OCI-LY7 (cell line): ENCODE measurements at regions not wholly inside any gene's neighbourhood (a gene's known extent, or its start where the extent isn't known, plus 50 kb on each side); places are given as distances from the start of the nearest gene placed in this dataset.

Experiments
- BruUV-seq: library from RNA; stranded (reverse); fragments of 400-500 nt; replicated peaks from 2 replicates; lab custom pipeline; 2021; lab: Mats Ljungman, UMichigan
- CTCF ChIA-PET: fragments of 300-600 bp; sonication (Branson Sonifier 250); formaldehyde crosslinking; loops from one replicate; lab custom pipeline; 2022; ENCODE audit warnings: antibody characterized with exemption; ENCODE audit not compliant: unreplicated experiment; lab: Charles Lee
- POLR2A ChIA-PET: fragments of 300-600 bp; sonication (Branson Sonifier 250); formaldehyde crosslinking; loops from one replicate; lab custom pipeline; 2022; ENCODE audit warnings: antibody characterized with exemption; lab: Charles Lee
- DNase-seq: peaks from one replicate; pipeline ENCODE4 v3.0.0-alpha.2; 2015; ENCODE audit warnings: low spot score
- H2AFZ ChIP-seq: fragments of 200-600 bp; sonication (generic), shearing (Covaris generic); 2 replicates; pipeline ENCODE4 v1.6.1; 2014; ENCODE audit warnings: mild to moderate bottlenecking, antibody characterized with exemption, low read length, moderate library complexity
- H3K27ac ChIP-seq: fragments of 200-600 bp; sonication (generic); 2 replicates; pipeline ENCODE4 v1.5.1; 2014; ENCODE audit warnings: mixed run types, low read depth, mild to moderate bottlenecking, moderate library complexity, low read length, inconsistent platforms; ENCODE audit not compliant: poor library complexity, severe bottlenecking
- H3K36me3 ChIP-seq: fragments of 200-600 bp; sonication (generic); 2 replicates; pipeline ENCODE4 v1.6.1; 2014; ENCODE audit warnings: mild to moderate bottlenecking, antibody characterized with exemption, low read length, moderate library complexity, mixed read lengths; ENCODE audit not compliant: insufficient read depth
- H3K4me1 ChIP-seq: fragments of 200-600 bp; sonication (generic); 2 replicates; pipeline ENCODE4 v1.5.1; 2014; ENCODE audit warnings: mild to moderate bottlenecking, low read length; ENCODE audit not compliant: insufficient read depth, poor library complexity, severe bottlenecking
- H3K4me2 ChIP-seq: fragments of 200-600 bp; sonication (generic); 2 replicates; pipeline ENCODE4 v1.6.1; 2014; ENCODE audit warnings: mild to moderate bottlenecking, low read length
- H3K4me3 ChIP-seq: fragments of 200-600 bp; sonication (generic); 2 replicates; pipeline ENCODE4 v1.5.1; 2014; ENCODE audit warnings: mild to moderate bottlenecking, low read depth, low read length; ENCODE audit not compliant: poor library complexity, severe bottlenecking
- H3K79me2 ChIP-seq: fragments of 200-600 bp; sonication (generic); 2 replicates; pipeline ENCODE4 v1.6.1; 2016; ENCODE audit warnings: low read depth, mild to moderate bottlenecking, low read length, moderate library complexity, mixed read lengths; ENCODE audit not compliant: insufficient read depth
- H3K9me2 ChIP-seq: fragments of 200-600 bp; sonication (generic); 2 replicates; pipeline ENCODE4 v1.6.1; 2016; ENCODE audit warnings: mild to moderate bottlenecking, low read length, mixed read lengths; ENCODE audit not compliant: insufficient read depth
- H3K9me3 ChIP-seq: fragments of 200-600 bp; sonication (generic); 2 replicates; pipeline ENCODE4 v1.6.1; 2014; ENCODE audit warnings: mild to moderate bottlenecking, mixed run types, low read length, mixed read lengths
- H4K20me1 ChIP-seq: fragments of 200-600 bp; sonication (generic); 2 replicates; pipeline ENCODE4 v1.6.1; 2014; ENCODE audit warnings: mild to moderate bottlenecking, antibody characterized with exemption, low read length, moderate library complexity, mixed read lengths; ENCODE audit not compliant: insufficient read depth
- EZH2phosphoT487 ChIP-seq: fragments of 200-600 bp; sonication (generic); IDR thresholded peaks from 2 replicates; pipeline ENCODE4 v1.6.1; 2018; ENCODE audit warnings: low read depth, borderline replicate concordance, mild to moderate bottlenecking, mixed run types, antibody characterized with exemption, low read length, moderate library complexity, mixed read lengths
- intact Hi-C: fragments of 100-400 bp; cut with micrococcal nuclease; formaldehyde crosslinking; loops from one replicate; pipeline ENCODE4 v1.10.0; 2022; ENCODE audit not compliant: unreplicated experiment
- TF ChIP-seq, protein P1 (sequence below): fragments of 200-600 bp; sonication (generic); conservative IDR thresholded peaks from 2 replicates; pipeline ENCODE4 v1.5.1; 2014; ENCODE audit warnings: mild to moderate bottlenecking, antibody characterized with exemption, low read length, moderate library complexity, mixed read lengths

DNA sequence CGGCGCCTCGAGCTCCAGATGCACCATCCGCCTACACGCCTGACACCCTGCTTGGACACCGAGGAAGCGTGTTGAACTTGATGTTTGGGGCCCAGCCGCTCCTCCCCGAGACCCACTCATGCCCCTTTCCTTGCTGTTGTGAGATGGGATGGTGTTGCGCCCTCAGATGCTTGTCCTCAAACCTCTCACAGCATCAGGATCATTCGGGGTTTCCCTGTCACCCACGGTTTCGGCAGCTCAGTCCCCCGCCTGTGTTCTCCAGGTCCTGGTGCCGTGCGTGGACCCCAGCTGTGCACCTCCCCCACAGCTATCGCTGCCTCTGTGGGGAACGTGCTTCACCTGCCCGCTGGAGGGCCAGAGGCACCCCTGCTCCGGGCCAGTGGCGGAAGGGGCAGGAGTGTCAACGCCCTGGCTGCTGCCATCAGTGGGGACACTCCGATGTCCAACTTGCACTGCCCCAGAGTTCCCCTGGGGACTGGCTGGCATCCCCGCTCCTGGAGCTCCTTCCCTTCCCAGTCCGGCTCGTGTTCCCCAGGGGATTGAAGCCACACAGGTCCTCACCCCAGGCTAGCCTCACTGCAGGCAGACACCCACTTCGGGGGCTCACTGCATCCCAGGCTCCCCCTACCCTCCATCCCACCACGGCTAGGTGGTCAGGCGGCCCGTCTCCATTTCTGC is 82.3 kb upstream of the ADRA2C start:
- H3K79me2 ChIP-seq: no peaks in the 10 kb centered on the region
- no peak for DNase-seq
- ChIA-PET CTCF (no interaction called here), POLR2A (no interaction called here)
- no TSS peak for BruUV-seq
- no peak overlapping the region for H3K4me2 ChIP-seq
- H4K20me1 ChIP-seq: no peaks in the 10 kb centered on the region
- no peaks in the 10 kb centered on the region for H3K36me3 ChIP-seq
- intact Hi-C loops: no loop called here
- H3K27ac ChIP-seq: no peak overlapping the region
- peaks cover 20% of the 10 kb centered on the region for H3K4me1 ChIP-seq
- H2AFZ ChIP-seq: no peak overlapping the region
- H3K4me3 ChIP-seq: no peak overlapping the region
- H3K9me3 ChIP-seq: no peaks in the 10 kb centered on the region
- TF ChIP-seq, protein P1, sequence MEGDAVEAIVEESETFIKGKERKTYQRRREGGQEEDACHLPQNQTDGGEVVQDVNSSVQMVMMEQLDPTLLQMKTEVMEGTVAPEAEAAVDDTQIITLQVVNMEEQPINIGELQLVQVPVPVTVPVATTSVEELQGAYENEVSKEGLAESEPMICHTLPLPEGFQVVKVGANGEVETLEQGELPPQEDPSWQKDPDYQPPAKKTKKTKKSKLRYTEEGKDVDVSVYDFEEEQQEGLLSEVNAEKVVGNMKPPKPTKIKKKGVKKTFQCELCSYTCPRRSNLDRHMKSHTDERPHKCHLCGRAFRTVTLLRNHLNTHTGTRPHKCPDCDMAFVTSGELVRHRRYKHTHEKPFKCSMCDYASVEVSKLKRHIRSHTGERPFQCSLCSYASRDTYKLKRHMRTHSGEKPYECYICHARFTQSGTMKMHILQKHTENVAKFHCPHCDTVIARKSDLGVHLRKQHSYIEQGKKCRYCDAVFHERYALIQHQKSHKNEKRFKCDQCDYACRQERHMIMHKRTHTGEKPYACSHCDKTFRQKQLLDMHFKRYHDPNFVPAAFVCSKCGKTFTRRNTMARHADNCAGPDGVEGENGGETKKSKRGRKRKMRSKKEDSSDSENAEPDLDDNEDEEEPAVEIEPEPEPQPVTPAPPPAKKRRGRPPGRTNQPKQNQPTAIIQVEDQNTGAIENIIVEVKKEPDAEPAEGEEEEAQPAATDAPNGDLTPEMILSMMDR: no peak
- no peak for TF ChIP-seq EZH2phosphoT487
- no peaks in the 10 kb centered on the region for H3K9me2 ChIP-seq

DNA sequence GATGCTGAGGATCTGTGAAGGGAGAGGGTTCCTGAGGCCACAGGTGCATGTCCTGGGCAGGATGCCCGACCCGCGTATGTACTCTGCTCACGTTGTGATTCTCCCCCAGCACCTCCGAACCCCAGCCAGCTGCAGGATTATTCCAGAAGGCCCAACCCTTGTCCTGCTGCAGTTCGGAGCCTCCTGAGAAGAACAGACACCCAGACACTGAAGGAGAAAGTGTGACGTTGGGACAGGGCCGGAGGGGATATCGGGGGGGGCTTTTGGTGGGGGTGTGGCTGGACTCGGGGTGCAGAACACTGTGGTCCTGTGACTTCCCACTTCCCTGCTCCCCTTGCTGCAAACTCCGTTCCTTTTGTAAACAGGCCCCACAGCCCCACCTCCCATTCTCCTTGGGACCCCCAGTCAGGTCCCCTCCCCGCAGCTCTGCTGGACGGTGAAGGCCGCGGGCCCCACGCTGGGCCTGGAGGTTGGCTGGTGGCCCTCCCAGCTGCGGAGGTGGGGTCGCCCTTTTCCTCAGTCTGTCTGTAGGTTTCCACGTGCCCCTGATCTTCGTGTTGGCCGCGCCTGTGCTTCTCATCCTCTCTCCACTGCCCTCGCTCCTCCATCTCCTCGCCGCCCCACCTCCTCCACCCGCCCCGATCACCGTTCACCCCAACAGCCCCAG is 83.0 kb upstream of the ADRA2C start:
- CTCF ChIA-PET: no interaction called here

More for the DNA sequence above, 83.0 kb upstream of the ADRA2C start:
- DNase-seq: no peak
- Histone ChIP-seq H3K4me1 (peaks cover 21% of the 10 kb centered on the region), H3K9me3 (no peaks in the 10 kb centered on the region), H2AFZ (no peak overlapping the region), H3K4me3 (no peak overlapping the region), H3K36me3 (no peaks in the 10 kb centered on the region), H4K20me1 (no peaks in the 10 kb centered on the region), H3K9me2 (no peaks in the 10 kb centered on the region), H3K79me2 (no peaks in the 10 kb centered on the region), H3K27ac (no peak overlapping the region), H3K4me2 (no peak overlapping the region)
- BruUV-seq: no TSS peak
- no peak for TF ChIP-seq EZH2phosphoT487
- TF ChIP-seq, protein P1: no peak
- intact Hi-C loops: no loop called here
- POLR2A ChIA-PET: no interaction called here
